ENCODE measurements at regions not wholly inside any gene's neighbourhood (a gene's known extent, or its start where the extent isn't known, plus 50 kb on each side); places are given as distances from the start of the nearest gene placed in this dataset.
"Not testable (repeated sequence)": the region's sequence is repeated elsewhere in the genome, so short reads cannot be mapped to it uniquely, and the experiment has no call there.

DNA sequence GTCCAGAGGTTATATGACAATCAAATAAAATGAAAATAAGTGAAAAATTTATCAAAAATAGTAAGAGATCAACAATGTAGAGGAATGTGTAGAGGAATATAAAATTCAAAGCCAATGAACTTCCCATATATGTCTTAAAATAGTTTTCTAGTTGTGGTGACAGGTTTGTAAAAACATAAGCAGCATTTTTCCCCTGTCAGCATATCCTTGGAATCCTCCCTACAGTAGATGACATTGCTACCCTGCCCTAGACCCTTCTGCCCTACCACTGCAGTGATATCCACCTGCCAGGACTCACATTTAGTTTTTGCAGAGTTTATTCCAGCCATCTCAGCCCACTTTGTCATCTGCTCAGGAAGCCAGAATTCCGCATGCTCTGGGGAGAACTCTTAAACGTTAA, 842.0 kb downstream of the RPS29 start:
- no peak for FAIRE-seq
- DNase-seq (ENCODE audit: insufficient read length, low spot score): no peak

GRCh38 chr14:48738186-48738925, 847.8 kb downstream of the RPS29 start:
- DNase-seq (ENCODE audit: insufficient read length, low spot score) (no peak), FAIRE-seq (no peak)

DNA sequence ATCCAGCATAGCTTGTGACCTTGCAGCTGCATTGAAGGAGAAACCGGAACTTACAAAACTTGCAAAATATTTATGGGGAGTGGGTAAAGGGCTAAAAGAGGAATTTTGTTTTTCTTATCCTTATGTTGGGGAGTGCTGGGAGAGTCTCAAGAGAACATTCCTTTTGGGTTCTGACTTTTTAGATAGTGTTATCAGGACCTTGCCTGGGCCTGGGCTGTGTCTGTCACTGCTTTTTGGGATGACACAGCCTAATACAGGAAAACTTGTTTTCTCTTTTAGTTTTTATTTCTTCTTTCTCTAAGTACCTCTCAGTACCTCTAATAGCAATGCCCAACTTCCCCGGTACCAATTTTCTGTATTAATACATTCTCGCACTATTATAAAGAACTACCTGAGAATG, 850.6 kb downstream of the RPS29 start:
- DNase-seq (ENCODE audit: insufficient read length, low spot score) (no peak), FAIRE-seq (no peak)

DNA sequence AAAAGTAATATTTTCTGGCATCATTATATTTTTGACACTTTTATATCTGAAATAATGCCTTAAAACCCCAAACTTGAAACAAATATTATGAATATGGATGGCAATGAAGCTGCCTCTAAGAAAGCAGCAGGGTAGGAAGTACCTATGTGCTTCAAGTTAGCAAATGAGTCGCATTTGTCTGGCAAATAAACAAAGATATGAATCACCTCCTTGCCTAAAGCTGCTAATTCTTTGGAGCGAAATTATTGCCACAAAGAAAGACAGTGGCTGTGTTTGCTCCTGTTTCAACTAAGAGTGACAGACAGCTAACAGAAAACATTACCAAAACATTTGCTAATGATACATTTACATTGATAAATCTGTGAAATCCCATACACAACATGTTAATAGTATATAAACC, 854.9 kb downstream of the RPS29 start:
- DNase-seq (ENCODE audit: insufficient read length, low spot score) (no peak), FAIRE-seq (no peak)

DNA sequence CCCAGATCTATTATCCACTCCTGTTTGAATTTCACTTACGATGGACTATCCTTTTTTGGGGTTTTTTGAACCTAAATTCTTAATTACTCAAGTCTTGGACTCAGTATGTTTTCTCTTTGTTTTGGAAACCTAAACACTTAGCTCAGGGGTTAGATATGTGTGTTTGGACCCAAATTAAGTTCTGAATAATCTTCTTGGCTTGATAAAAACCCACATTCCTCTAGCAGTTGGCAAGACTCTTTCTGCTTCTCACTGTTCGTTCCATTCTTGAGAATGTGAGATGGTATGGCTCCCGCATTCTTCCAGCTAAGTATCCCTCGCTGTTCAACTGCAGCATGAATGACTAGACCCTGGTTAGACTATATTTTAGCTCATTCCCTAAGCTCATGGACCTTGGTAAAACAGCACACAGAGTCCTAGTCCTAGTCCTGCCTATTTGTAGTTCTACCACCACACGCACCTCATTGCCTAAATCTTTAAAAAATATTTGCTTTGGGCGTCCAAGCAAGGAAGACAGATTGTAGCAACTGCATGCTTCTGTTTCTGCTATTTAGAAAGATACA, 860.0 kb downstream of the RPS29 start:
- no peak for DNase-seq (ENCODE audit: insufficient read length, low spot score)
- FAIRE-seq: peak; percentile 23

- no peak for FAIRE-seq
- peak; percentile 2 for DNase-seq (ENCODE audit: insufficient read length, low spot score)
These were observed 861.0 kb downstream of the RPS29 start for GRCh38 chr14:48725051-48725734.

GRCh38 chr14:48723841-48724495, 862.2 kb downstream of the RPS29 start:
- FAIRE-seq: no peak
- DNase-seq (ENCODE audit: insufficient read length, low spot score): no peak

GRCh38 chr14:48714366-48714765, 871.8 kb downstream of the RPS29 start:
- DNase-seq (ENCODE audit: insufficient read length, low spot score) (no peak), FAIRE-seq (no peak)

DNA sequence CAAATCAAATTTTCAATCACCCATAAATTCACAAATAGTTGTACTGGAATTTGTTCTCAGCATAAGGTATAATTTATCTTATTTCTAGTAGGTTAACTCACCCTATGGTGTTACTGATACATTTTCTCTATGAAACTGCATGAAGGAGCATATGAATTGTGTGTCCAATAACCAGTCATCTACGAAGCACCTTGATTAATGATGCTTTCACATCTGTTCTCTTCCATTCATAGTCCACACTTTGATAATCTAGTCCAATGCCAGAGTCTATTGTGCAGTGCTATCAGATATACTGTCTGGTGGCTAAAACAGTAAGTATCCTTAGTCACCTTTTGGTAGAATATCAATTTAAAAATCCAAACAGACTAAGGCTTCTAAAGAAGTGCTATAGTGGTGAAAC, 876.0 kb downstream of the RPS29 start:
- no peak for FAIRE-seq
- no peak for DNase-seq (ENCODE audit: insufficient read length, low spot score)

DNA sequence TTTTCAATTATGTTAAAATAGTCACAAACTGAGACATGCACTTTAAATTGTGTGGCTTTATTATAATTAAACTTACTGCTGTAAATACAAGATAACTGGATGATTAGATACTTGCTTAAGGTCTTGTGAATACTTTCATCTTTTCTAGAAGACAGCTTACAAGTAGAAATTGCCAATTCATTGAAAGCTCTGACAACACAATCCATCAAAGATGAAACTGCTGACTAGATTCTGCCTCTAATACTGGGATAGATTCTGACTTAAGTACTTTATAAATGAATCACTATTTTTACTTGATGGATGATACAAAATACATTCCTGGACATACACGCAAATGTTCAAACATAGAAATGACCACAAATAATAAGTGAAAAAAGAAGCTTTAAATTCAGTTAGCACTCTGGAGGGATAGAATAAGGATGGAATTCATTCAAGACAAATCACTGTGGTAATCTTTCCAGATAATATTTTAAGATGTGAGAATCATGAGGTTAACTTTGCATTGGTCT, 876.8 kb downstream of the RPS29 start:
- DNase-seq (ENCODE audit: insufficient read length, low spot score): no peak
- no peak for FAIRE-seq

- DNase-seq (ENCODE audit: insufficient read length, low spot score) (no peak), FAIRE-seq (no peak)
These were observed 881.5 kb downstream of the RPS29 start for GRCh38 chr14:48704639-48705038.

- no peak for FAIRE-seq
These were observed 882.3 kb downstream of the RPS29 start for GRCh38 chr14:48703728-48704467.

GRCh38 chr14:48697362-48697761, 888.8 kb downstream of the RPS29 start:
- FAIRE-seq; DNase-seq (ENCODE audit: insufficient read length, low spot score): not testable (repeated sequence)

More at GRCh38 chr14:48703728-48704467, 882.3 kb downstream of the RPS29 start:
- DNase-seq (ENCODE audit: insufficient read length, low spot score): no peak

DNA sequence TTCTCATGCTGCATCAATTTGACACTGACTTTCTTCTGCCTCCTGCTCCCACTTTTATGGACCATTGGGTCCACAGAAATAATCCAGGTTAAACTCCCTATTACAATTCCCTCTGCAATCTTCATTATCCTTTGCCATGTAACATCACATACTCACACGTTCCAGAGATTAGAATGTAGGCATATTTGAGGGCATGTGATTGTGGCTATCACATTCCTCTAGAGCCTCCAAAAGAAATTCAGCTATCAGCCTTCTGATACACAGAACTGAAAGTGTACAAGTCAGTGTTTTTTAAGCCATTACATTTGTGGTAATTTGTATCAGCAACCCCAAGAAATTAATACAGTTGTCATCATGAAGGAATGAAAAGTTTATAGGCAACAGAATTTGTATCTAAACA, 892.4 kb downstream of the RPS29 start:
- FAIRE-seq (no peak), DNase-seq (ENCODE audit: insufficient read length, low spot score) (no peak)

- DNase-seq (ENCODE audit: insufficient read length, low spot score) (peak; percentile 3), FAIRE-seq (no peak)
These were observed 895.8 kb downstream of the RPS29 start for GRCh38 chr14:48690349-48690748.

- no peak for DNase-seq (ENCODE audit: insufficient read length, low spot score)
- no peak for FAIRE-seq
These were observed 899.5 kb downstream of the RPS29 start for GRCh38 chr14:48686650-48687049.

DNA sequence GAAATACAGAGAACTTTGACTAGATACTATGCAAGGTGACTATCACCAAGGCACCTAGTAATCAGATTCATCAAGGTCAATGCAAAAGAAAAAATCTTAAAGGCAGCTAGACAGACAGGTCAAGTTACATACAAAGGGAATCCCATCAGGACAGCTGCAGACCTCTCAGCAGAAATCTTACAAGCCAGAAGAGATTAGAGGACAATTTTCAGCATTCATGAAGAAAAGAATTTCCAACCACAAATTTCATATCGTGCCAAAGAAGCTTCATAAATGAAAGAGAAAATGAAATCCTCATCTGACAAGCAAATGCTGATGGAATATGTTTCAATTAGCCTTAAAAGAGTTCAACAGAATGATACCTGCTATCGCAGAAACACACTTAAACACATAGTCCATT, 913.7 kb downstream of the RPS29 start:
- DNase-seq (ENCODE audit: insufficient read length, low spot score) (no peak), FAIRE-seq (no peak)

DNA sequence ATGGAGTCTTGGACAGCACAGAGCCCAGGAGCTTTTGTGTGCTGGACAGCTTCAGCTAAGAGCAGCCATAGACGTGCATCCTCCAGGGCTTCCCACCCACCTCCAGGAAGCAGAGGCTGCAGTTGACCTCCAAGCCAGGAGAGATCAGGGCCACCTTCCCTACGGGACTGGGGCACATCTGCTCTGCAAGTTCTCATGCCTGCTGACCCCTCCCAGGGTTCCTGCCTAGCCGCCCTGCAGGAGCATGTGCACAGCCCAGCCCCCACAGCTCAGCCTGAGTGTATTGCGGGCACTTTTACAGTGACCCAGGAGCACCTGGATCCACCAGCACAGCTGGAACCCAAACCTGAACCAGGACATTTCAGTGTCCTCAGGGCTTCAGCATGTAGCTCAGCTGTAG, 915.2 kb downstream of the RPS29 start:
- DNase-seq (ENCODE audit: insufficient read length, low spot score): no peak
- FAIRE-seq: no peak

- DNase-seq (ENCODE audit: insufficient read length, low spot score) (no peak), FAIRE-seq (no peak)
These were observed 920.9 kb downstream of the RPS29 start for GRCh38 chr14:48665077-48665784.

GRCh38 chr14:48643241-48643640, 942.9 kb downstream of the RPS29 start:
- FAIRE-seq: no peak
- DNase-seq (ENCODE audit: insufficient read length, low spot score): no peak
